IMR-90 (cell line): ENCODE measurements at regions not wholly inside any gene's neighbourhood (a gene's known extent, or its start where the extent isn't known, plus 50 kb on each side); places are given as distances from the start of the nearest gene placed in this dataset.

Experiments
- ATAC-seq: fragments of 200-7000 bp; cut with Tn5 transposase; 2 replicates; pipeline ENCODE4 v1.9.1; 2020; ENCODE audit warnings: low read depth, mild to moderate bottlenecking, moderate library complexity
- BruUV-seq: library from RNA; stranded (reverse); fragments of 400-500 nt; replicated peaks from 2 replicates; lab custom pipeline; 2021; lab: Mats Ljungman, UMichigan
- CTCF ChIA-PET: fragments of 300-600 bp; formaldehyde crosslinking; extraction: SDS; loops from one replicate; lab custom pipeline; 2021; ENCODE audit warnings: antibody characterized with exemption; lab: Yijun Ruan, JAX
- POLR2A ChIA-PET: fragments of 300-600 bp; sonication (Branson Sonifier 250); formaldehyde crosslinking; loops from one replicate; lab custom pipeline; 2022; ENCODE audit warnings: antibody characterized with exemption; ENCODE audit not compliant: unreplicated experiment; lab: Charles Lee
- DNase-seq: peaks from one replicate; pipeline ENCODE4 v3.0.0; 2013
- H2AFZ ChIP-seq: replicated peaks from 2 replicates; pipeline ENCODE3; 2013; ENCODE audit warnings: low read length, mild to moderate bottlenecking; ENCODE audit not compliant: poor library complexity
- H2AK5ac ChIP-seq: 2 replicates; pipeline ENCODE4 v1.6.1; 2013; ENCODE audit warnings: low read depth, low read length, inconsistent platforms
- H2AK9ac ChIP-seq: replicated peaks from 2 replicates; pipeline ENCODE3; 2013; ENCODE audit warnings: mild to moderate bottlenecking, low read depth, low read length, moderate library complexity; ENCODE audit not compliant: poor library complexity
- H2BK120ac ChIP-seq: 2 replicates; pipeline ENCODE4 v1.6.1; 2013; ENCODE audit warnings: low read depth, low read length, inconsistent platforms
- H2BK15ac ChIP-seq: 3 replicates; pipeline ENCODE4 v1.6.1; 2013; ENCODE audit warnings: low read depth, low read length, inconsistent platforms
- H2BK20ac ChIP-seq: 2 replicates; pipeline ENCODE4 v1.6.1; 2013; ENCODE audit warnings: low read depth, mild to moderate bottlenecking, inconsistent platforms, low read length, moderate library complexity
- H2BK5ac ChIP-seq: 2 replicates; pipeline ENCODE4 v1.6.1; 2013; ENCODE audit warnings: mild to moderate bottlenecking, low read depth, low read length, inconsistent platforms; ENCODE audit not compliant: poor library complexity, severe bottlenecking
- H3K14ac ChIP-seq: replicated peaks from 2 replicates; pipeline ENCODE4 v1.6.1; 2013; ENCODE audit warnings: low read depth, low read length, inconsistent platforms
- H3K18ac ChIP-seq: 2 replicates; pipeline ENCODE4 v1.6.1; 2013; ENCODE audit warnings: low read depth, low read length, control low read depth
- H3K23ac ChIP-seq: 2 replicates; pipeline ENCODE4 v1.6.1; 2013; ENCODE audit warnings: low read depth, low read length, inconsistent platforms
- H3K27ac ChIP-seq: 2 replicates; pipeline ENCODE4 v1.5.1; 2013; ENCODE audit warnings: mild to moderate bottlenecking, control low read depth, low read length; ENCODE audit not compliant: insufficient read depth
- H3K27me3 ChIP-seq: 2 replicates; pipeline ENCODE4 v1.6.1; 2013; ENCODE audit warnings: low read length; ENCODE audit not compliant: control insufficient read depth, insufficient read depth
- H3K36me3 ChIP-seq: 2 replicates; pipeline ENCODE4 v1.6.1; 2013; ENCODE audit warnings: low read length, mixed read lengths; ENCODE audit not compliant: control insufficient read depth, insufficient read depth
- H3K4ac ChIP-seq: 2 replicates; pipeline ENCODE4 v1.6.1; 2013; ENCODE audit warnings: low read depth, low read length, inconsistent platforms
- H3K4me1 ChIP-seq: 2 replicates; pipeline ENCODE4 v1.6.1; 2013; ENCODE audit warnings: low read length, mixed read lengths; ENCODE audit not compliant: control insufficient read depth, insufficient read depth
- H3K4me2 ChIP-seq: 2 replicates; pipeline ENCODE4 v1.6.1; 2013; ENCODE audit warnings: low read depth, mild to moderate bottlenecking, control low read depth, low read length, moderate library complexity
- H3K4me3 ChIP-seq: 2 replicates; pipeline ENCODE4 v1.5.1; 2013; ENCODE audit warnings: low read depth, mild to moderate bottlenecking, control low read depth, low read length, moderate library complexity; ENCODE audit not compliant: insufficient read depth
- H3K56ac ChIP-seq: 2 replicates; pipeline ENCODE4 v1.6.1; 2013; ENCODE audit warnings: low read length, inconsistent platforms; ENCODE audit not compliant: insufficient read depth; ENCODE audit errors: extremely low read depth
- H3K79me1 ChIP-seq, 2 experiments: 2 replicates each; pipeline ENCODE4 v1.6.1; 2013; ENCODE audit warnings: low read length in 2 of 2, inconsistent platforms in 1 of 2, low read depth in 1 of 2
- H3K9ac ChIP-seq: 2 replicates; pipeline ENCODE4 v1.6.1; 2013; ENCODE audit warnings: low read depth, low read length, control low read depth
- H3K9me1 ChIP-seq: 2 replicates; pipeline ENCODE4 v1.6.1; 2013; ENCODE audit warnings: low read length, inconsistent platforms; ENCODE audit not compliant: insufficient read depth
- H3K9me3 ChIP-seq: 2 replicates; pipeline ENCODE4 v1.6.1; 2013; ENCODE audit warnings: low read length; ENCODE audit not compliant: control insufficient read depth, insufficient read depth
- H4K20me1 ChIP-seq: 2 replicates; pipeline ENCODE4 v1.6.1; 2013; ENCODE audit warnings: low read length, inconsistent platforms; ENCODE audit not compliant: insufficient read depth
- H4K5ac ChIP-seq: 2 replicates; pipeline ENCODE4 v1.6.1; 2013; ENCODE audit warnings: mild to moderate bottlenecking, low read depth, low read length, control low read depth
- H4K8ac ChIP-seq, 2 experiments: 2 replicates each; pipeline ENCODE4 v1.6.1; 2013; ENCODE audit warnings: low read depth in 2 of 2, low read length in 2 of 2, control low read depth in 1 of 2, inconsistent platforms in 1 of 2
- H4K91ac ChIP-seq: 2 replicates; pipeline ENCODE4 v1.6.1; 2013; ENCODE audit warnings: low read depth, low read length, inconsistent platforms; ENCODE audit not compliant: insufficient read depth
- BHLHE40 ChIP-seq: fragments of 150-350 bp; IDR thresholded peaks from 2 replicates; pipeline ENCODE4 v1.6.1; 2016; ENCODE audit warnings: mild to moderate bottlenecking, low read depth, low read length
- CEBPB ChIP-seq: IDR thresholded peaks from 2 replicates; pipeline ENCODE4 v1.6.1; 2012; ENCODE audit warnings: low read depth, low read length, improper control_type of control experiment
- CHD1 ChIP-seq: IDR thresholded peaks from 2 replicates; pipeline ENCODE4 v1.6.1; 2012; ENCODE audit warnings: low read depth, low read length, improper control_type of control experiment
- CTCF ChIP-seq: conservative IDR thresholded peaks from 2 replicates; pipeline ENCODE4 v1.5.1; 2012; ENCODE audit warnings: mild to moderate bottlenecking, low read depth, low read length, improper control_type of control experiment
- ELK1 ChIP-seq: fragments of 150-350 bp; IDR thresholded peaks from 2 replicates; pipeline ENCODE4 v1.6.1; 2016; ENCODE audit warnings: low read depth, mild to moderate bottlenecking, low read length, moderate library complexity, borderline replicate concordance
- FOS ChIP-seq: fragments of 150-350 bp; IDR thresholded peaks from 2 replicates; pipeline ENCODE4 v1.6.1; 2016; ENCODE audit warnings: low read depth, low read length
- MAFK ChIP-seq: IDR thresholded peaks from 2 replicates; pipeline ENCODE4 v1.6.1; 2012; ENCODE audit warnings: low read depth, low read length, improper control_type of control experiment
- MAZ ChIP-seq: IDR thresholded peaks from 2 replicates; pipeline ENCODE4 v1.6.1; 2012; ENCODE audit warnings: low read depth, mild to moderate bottlenecking, low read length, improper control_type of control experiment, moderate library complexity, borderline replicate concordance
- MXI1 ChIP-seq: IDR thresholded peaks from 2 replicates; pipeline ENCODE4 v1.6.1; 2012; ENCODE audit warnings: low read depth, mild to moderate bottlenecking, low read length, moderate library complexity, borderline replicate concordance
- NFE2L2 ChIP-seq: fragments of 150-350 bp; IDR thresholded peaks from 2 replicates; pipeline ENCODE4 v1.6.1; 2016; ENCODE audit warnings: low read depth, mild to moderate bottlenecking, low read length
- POLR2A ChIP-seq: IDR thresholded peaks from 2 replicates; pipeline ENCODE4 v1.6.1; 2012; ENCODE audit warnings: mild to moderate bottlenecking, low read depth, low read length
- RAD21 ChIP-seq: IDR thresholded peaks from 2 replicates; pipeline ENCODE4 v1.6.1; 2012; ENCODE audit warnings: low read length, improper control_type of control experiment
- RCOR1 ChIP-seq: IDR thresholded peaks from 2 replicates; pipeline ENCODE4 v1.6.1; 2012; ENCODE audit warnings: mild to moderate bottlenecking, low read length, improper control_type of control experiment; ENCODE audit not compliant: insufficient replicate concordance
- RFX5 ChIP-seq: IDR thresholded peaks from 2 replicates; pipeline ENCODE4 v1.8.0; 2012; ENCODE audit warnings: low read depth, mild to moderate bottlenecking, low read length, moderate library complexity
- SMC3 ChIP-seq: fragments of 150-350 bp; IDR thresholded peaks from 2 replicates; pipeline ENCODE4 v1.6.1; 2016; ENCODE audit warnings: low read depth, mild to moderate bottlenecking, antibody characterized with exemption, low read length, moderate library complexity
- USF2 ChIP-seq: fragments of 150-350 bp; IDR thresholded peaks from 2 replicates; pipeline ENCODE4 v1.6.1; 2017; ENCODE audit warnings: mild to moderate bottlenecking, antibody characterized with exemption, low read length, low read depth
- WGBS, 2 experiments: methylation state at CpG; one replicate each; pipeline versions ENCODE4 v1.1.5 to v1.1.7; 2013; ENCODE audit warnings: missing lambda C conversion rate in 2 of 2; ENCODE audit not compliant: insufficient read length in 1 of 2; ENCODE audit errors: extremely low coverage in 2 of 2; 5-methylcytosine and 5-hydroxymethylcytosine counted together
- dilution Hi-C: fragments of 300-500 bp; cut with HindIII; formaldehyde crosslinking; loops from one replicate; pipeline ENCODE4 v1.14.3; 2018; ENCODE audit warnings: low sequenced_read_pairs; ENCODE audit not compliant: unreplicated experiment
- in situ Hi-C: fragments of 300-500 bp; cut with MboI; formaldehyde crosslinking; loops from 3 replicates; pipeline ENCODE4 v1.14.3; 2019; ENCODE audit warnings: low sequenced_read_pairs, inconsistent platforms, mixed read lengths
- intact Hi-C: fragments of 100-400 bp; cut with micrococcal nuclease; formaldehyde crosslinking; loops from 2 replicates; pipeline ENCODE4 v1.10.0; 2022

GRCh38 chr10:120641695-120642094, 184.7 kb downstream of the PLPP4 start:
- dilution Hi-C loops, result no loop called here
- H3K4ac ChIP-seq, result no peak overlapping the region
- H2AFZ ChIP-seq, result no peak overlapping the region
- no peak for ATAC-seq
- no peak overlapping the region for H3K4me3 ChIP-seq
- H2BK5ac ChIP-seq, result no peak overlapping the region
- no peaks in the 10 kb centered on the region for H3K79me1 ChIP-seq
- no peak overlapping the region for H3K9ac ChIP-seq
- H2AK5ac ChIP-seq, result no peak overlapping the region
- no peak overlapping the region for H2BK15ac ChIP-seq
- no peak overlapping the region for H3K27ac ChIP-seq
- no peak overlapping the region for H4K8ac ChIP-seq
- H3K14ac ChIP-seq, result no peak overlapping the region
- no peak overlapping the region for H3K4me2 ChIP-seq
- no peaks in the 10 kb centered on the region for H3K36me3 ChIP-seq
- H3K56ac ChIP-seq, result no peak overlapping the region
- CTCF ChIA-PET, result no interaction called here
- TF ChIP-seq FOS (no peak), BHLHE40 (no peak), MAFK (no peak), POLR2A (no peak), ELK1 (no peak), MXI1 (no peak), RFX5 (no peak), RAD21 (no peak), RCOR1 (no peak), USF2 (no peak), CEBPB (no peak), CTCF (no peak), MAZ (no peak), NFE2L2 (no peak), CHD1 (no peak), SMC3 (no peak)
- no CpG with 5 or more reads among the region's 1 CpG for WGBS, 2 experiments
- no peak overlapping the region for H3K18ac ChIP-seq
- DNase-seq, result no peak
- H3K4me1 ChIP-seq, result no peaks in the 10 kb centered on the region
- no peaks in the 10 kb centered on the region for H3K9me1 ChIP-seq
- peaks cover 25% of the 10 kb centered on the region for H3K9me3 ChIP-seq
- H4K20me1 ChIP-seq, result no peaks in the 10 kb centered on the region
- POLR2A ChIA-PET, result no interaction called here
- intact Hi-C loops, result no loop called here
- no peak overlapping the region for H3K23ac ChIP-seq
- no peaks in the 10 kb centered on the region for H3K27me3 ChIP-seq
- H2AK9ac ChIP-seq, result no peak overlapping the region
- BruUV-seq, result no TSS peak
- no peak overlapping the region for H4K5ac ChIP-seq
- H2BK20ac ChIP-seq, result no peak overlapping the region
- in situ Hi-C loops, result no loop called here
- H4K91ac ChIP-seq, result no peak overlapping the region
- H2BK120ac ChIP-seq, result no peak overlapping the region
